ENCODE measurements at regions not wholly inside any gene's neighbourhood (a gene's known extent, or its start where the extent isn't known, plus 50 kb on each side); places are given as distances from the start of the nearest gene placed in this dataset.

GRCh38 chr2:5845798-5846330, 153.7 kb downstream of the SOX11 start:
- no peak for DNase-seq

GRCh38 chr2:5846881-5847280, 154.7 kb downstream of the SOX11 start:
- DNase-seq: no peak

- no peak for DNase-seq
Observed at GRCh38 chr2:5849562-5849961, 157.4 kb downstream of the SOX11 start.

GRCh38 chr2:5851410-5851809, 159.2 kb downstream of the SOX11 start:
- no peak for DNase-seq

GRCh38 chr2:5854797-5855196, 162.6 kb downstream of the SOX11 start:
- DNase-seq: no peak

- no peak for DNase-seq
Observed at GRCh38 chr2:5867056-5867455, 174.9 kb downstream of the SOX11 start.

GRCh38 chr2:5868931-5869330, 176.7 kb downstream of the SOX11 start:
- no peak for DNase-seq

GRCh38 chr2:5869936-5870335, 177.8 kb downstream of the SOX11 start:
- DNase-seq: no peak

GRCh38 chr2:5877360-5877759, 185.2 kb downstream of the SOX11 start:
- DNase-seq: no peak

GRCh38 chr2:5885451-5886173, 193.4 kb downstream of the SOX11 start:
- DNase-seq: no peak

GRCh38 chr2:5886462-5886861, 194.3 kb downstream of the SOX11 start:
- no peak for DNase-seq

- DNase-seq: no peak
Observed at GRCh38 chr2:5888126-5888525, 195.9 kb downstream of the SOX11 start.

GRCh38 chr2:5889519-5889918, 197.3 kb downstream of the SOX11 start:
- no peak for DNase-seq

GRCh38 chr2:5894355-5894754, 202.2 kb downstream of the SOX11 start:
- DNase-seq: no peak

- no peak for DNase-seq
Observed at GRCh38 chr2:5895284-5895683, 203.1 kb downstream of the SOX11 start.

- no peak for DNase-seq
Observed at GRCh38 chr2:5897249-5897648, 205.1 kb downstream of the SOX11 start.

- DNase-seq: no peak
Observed at GRCh38 chr2:5898667-5899066, 206.5 kb downstream of the SOX11 start.

GRCh38 chr2:5905661-5906060, 213.5 kb downstream of the SOX11 start:
- DNase-seq: no peak

GRCh38 chr2:5908071-5908470, 215.9 kb downstream of the SOX11 start:
- no peak for DNase-seq

GRCh38 chr2:5911718-5912117, 219.5 kb downstream of the SOX11 start:
- no peak for DNase-seq

- no peak for DNase-seq
Observed at GRCh38 chr2:5913711-5914395, 221.7 kb downstream of the SOX11 start.

- DNase-seq: no peak
Observed at GRCh38 chr2:5914811-5915611, 222.8 kb downstream of the SOX11 start.

- no peak for DNase-seq
Observed at GRCh38 chr2:5915881-5916310, 223.7 kb downstream of the SOX11 start.

Measured in cerebellar nuclear complex (tissue), 1 donor.